Transverse colon (tissue), 4 donors: ENCODE measurements at regions not wholly inside any gene's neighbourhood (a gene's known extent, or its start where the extent isn't known, plus 50 kb on each side); places are given as distances from the start of the nearest gene placed in this dataset.

Experiments used
- DNase-seq: peaks from one replicate; pipeline ENCODE4 v3.0.0-alpha.2; 2019
- H3K27ac ChIP-seq, 4 donors: fragments of 200-600 bp; sonication (generic); 2 replicates each; pipeline ENCODE4 v1.5.1; 2016 to 2018; ENCODE audit warnings: inconsistent platforms in 4 of 4
- H3K27me3 ChIP-seq: fragments of 200-600 bp; sonication (generic); 2 replicates; pipeline ENCODE4 v1.5.1; 2017; ENCODE audit warnings: inconsistent platforms
- H3K36me3 ChIP-seq, 4 donors: fragments of 200-600 bp; sonication (generic); 2 replicates each; pipeline ENCODE4 v1.5.1; 2017 to 2019; ENCODE audit warnings: inconsistent platforms in 4 of 4
- H3K4me1 ChIP-seq, 4 donors: fragments of 200-600 bp; sonication (generic); 2 replicates each; pipeline ENCODE4 v1.5.1; 2017 to 2020; ENCODE audit warnings: inconsistent platforms in 4 of 4
- H3K4me3 ChIP-seq, 4 donors: fragments of 200-600 bp; sonication (generic); 1 replicate in 1 of 4; 2 replicates in 3 of 4; pipeline versions ENCODE4 v1.5.1 to v1.6.1; 2017 to 2019; ENCODE audit warnings: inconsistent platforms in 4 of 4
- H3K9me3 ChIP-seq, 2 donors: fragments of 200-600 bp; sonication (generic); 2 replicates each; pipeline ENCODE4 v1.5.1; 2017 to 2019; ENCODE audit warnings: inconsistent platforms in 2 of 2
- EP300 ChIP-seq: sonication (generic); formaldehyde crosslinking; IDR thresholded peaks from one replicate; pipeline ENCODE4 v1.6.1; 2017; ENCODE audit warnings: antibody characterized with exemption, low read depth
- POLR2A ChIP-seq: fragments of 450-650 bp; IDR thresholded peaks from one replicate; pipeline ENCODE4 v1.6.1; 2016; ENCODE audit warnings: antibody characterized with exemption, mild to moderate bottlenecking, moderate library complexity
- POLR2AphosphoS5 ChIP-seq, 3 donors: sonication (generic); formaldehyde crosslinking; IDR thresholded peaks; one replicate each; pipeline ENCODE4 v1.6.1; 2016; ENCODE audit warnings: antibody characterized with exemption in 3 of 3
- WGBS, 2 donors: methylation state at CpG; one replicate each; pipeline ENCODE4 v1.1.5; 2018; ENCODE audit warnings: low coverage in 1 of 2; 5-methylcytosine and 5-hydroxymethylcytosine counted together
- in situ Hi-C, 4 donors: fragments of 200-750 bp; cut with MboI; loops; one replicate each; pipeline versions ENCODE4 v1.15.0 to v1.15.1; 2017; ENCODE audit warnings: low sequenced_read_pairs in 3 of 4, low pct_ligation_motif_present in 1 of 4, low pct_unique_long_range_greater_than_20kb in 1 of 4
- intact Hi-C: fragments of 100-400 bp; cut with DNase I; formaldehyde crosslinking; loops from one replicate; pipeline ENCODE4 v1.15.1; 2023; ENCODE audit warnings: low total_unique reads
- TF ChIP-seq, protein P1 (sequence below), 5 experiments: fragments of 200-600 bp in 3 of 5; fragments of 450-650 bp in 2 of 5; sonication (generic) in 3 of 5; IDR thresholded peaks; 1 replicate in 2 of 5; 2 replicates in 3 of 5; pipeline ENCODE4 v1.5.1; 2016 to 2017; ENCODE audit warnings: antibody characterized with exemption in 5 of 5, inconsistent platforms in 3 of 5, mild to moderate bottlenecking in 2 of 5, moderate library complexity in 1 of 5

DNA sequence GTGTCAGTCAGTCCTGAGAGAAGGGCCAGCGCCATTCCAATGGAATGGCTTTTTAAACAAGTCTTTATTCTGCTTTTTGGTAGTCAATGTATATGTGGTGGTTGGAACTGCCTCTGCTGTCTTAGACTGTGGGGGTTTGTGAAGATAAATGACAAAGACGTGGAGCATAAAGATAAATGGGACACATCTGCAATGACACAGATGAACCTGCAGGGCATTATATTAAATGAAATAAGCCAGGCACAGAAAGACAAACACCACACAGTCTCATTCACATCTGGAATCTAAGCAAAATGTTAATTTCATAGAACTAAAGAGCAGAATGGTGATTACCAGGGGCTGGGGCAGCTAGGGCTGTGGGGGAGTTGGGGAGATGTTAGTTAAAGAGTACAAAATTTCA, 912.8 kb upstream of the MAN1A1 start:
- H3K27ac ChIP-seq: no peak overlapping the region
- H3K27me3 ChIP-seq: no peaks in the 10 kb centered on the region
- H3K4me1 ChIP-seq: no peaks in the 10 kb centered on the region
- intact Hi-C loops: no loop called here
- H3K9me3 ChIP-seq: no peaks in the 10 kb centered on the region
- 56 to 87% methylated on average over 2 of the region's 2 CpGs for WGBS, 2 donors
- no peaks in the 10 kb centered on the region for H3K36me3 ChIP-seq
- in situ Hi-C loops: no loop called here
- DNase-seq: no peak
- no peak for TF ChIP-seq EP300
- TF ChIP-seq POLR2AphosphoS5 (IDR thresholded peaks at IDR 0.05): no peak
- TF ChIP-seq, protein P1, sequence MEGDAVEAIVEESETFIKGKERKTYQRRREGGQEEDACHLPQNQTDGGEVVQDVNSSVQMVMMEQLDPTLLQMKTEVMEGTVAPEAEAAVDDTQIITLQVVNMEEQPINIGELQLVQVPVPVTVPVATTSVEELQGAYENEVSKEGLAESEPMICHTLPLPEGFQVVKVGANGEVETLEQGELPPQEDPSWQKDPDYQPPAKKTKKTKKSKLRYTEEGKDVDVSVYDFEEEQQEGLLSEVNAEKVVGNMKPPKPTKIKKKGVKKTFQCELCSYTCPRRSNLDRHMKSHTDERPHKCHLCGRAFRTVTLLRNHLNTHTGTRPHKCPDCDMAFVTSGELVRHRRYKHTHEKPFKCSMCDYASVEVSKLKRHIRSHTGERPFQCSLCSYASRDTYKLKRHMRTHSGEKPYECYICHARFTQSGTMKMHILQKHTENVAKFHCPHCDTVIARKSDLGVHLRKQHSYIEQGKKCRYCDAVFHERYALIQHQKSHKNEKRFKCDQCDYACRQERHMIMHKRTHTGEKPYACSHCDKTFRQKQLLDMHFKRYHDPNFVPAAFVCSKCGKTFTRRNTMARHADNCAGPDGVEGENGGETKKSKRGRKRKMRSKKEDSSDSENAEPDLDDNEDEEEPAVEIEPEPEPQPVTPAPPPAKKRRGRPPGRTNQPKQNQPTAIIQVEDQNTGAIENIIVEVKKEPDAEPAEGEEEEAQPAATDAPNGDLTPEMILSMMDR (IDR thresholded peaks at IDR 0.05): no peak
- no peak for TF ChIP-seq POLR2A
- H3K4me3 ChIP-seq: no peak overlapping the region

GRCh38 chr6:120260636-120261035, 911.1 kb upstream of the MAN1A1 start:
- TF ChIP-seq POLR2A (no peak), EP300 (no peak), POLR2AphosphoS5 (IDR thresholded peaks at IDR 0.05) (no peak)
- TF ChIP-seq, protein P1 (IDR thresholded peaks at IDR 0.05): no peak
- intact Hi-C loops (no loop called here), in situ Hi-C loops (no loop called here)
- WGBS, 2 donors: 39% methylated on average over 2 of the region's 2 CpGs
- Histone ChIP-seq H3K9me3 (no peaks in the 10 kb centered on the region), H3K4me1 (no peaks in the 10 kb centered on the region), H3K27me3 (no peaks in the 10 kb centered on the region), H3K36me3 (no peaks in the 10 kb centered on the region), H3K4me3 (no peak overlapping the region), H3K27ac (no peak overlapping the region)
- no peak for DNase-seq

DNA sequence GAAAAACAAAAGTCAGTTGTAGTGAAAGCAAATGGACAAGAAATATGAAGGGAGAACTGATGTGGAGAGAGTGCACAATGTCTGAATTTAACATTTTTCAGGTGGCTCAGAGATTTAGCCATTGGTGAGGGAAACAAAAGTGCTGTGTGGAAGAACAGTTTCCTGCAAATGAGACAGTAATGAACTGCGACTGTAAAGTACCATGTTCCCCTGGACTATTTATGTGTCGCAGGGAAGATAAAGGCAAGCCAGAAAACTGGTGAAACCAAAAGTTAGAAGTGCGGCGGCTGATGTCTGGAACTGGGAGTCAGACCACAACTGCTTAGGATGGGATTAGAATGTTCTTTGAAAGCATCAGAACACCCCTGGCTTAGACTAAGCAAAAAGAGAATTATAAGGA, 905.1 kb upstream of the MAN1A1 start:
- 94% methylated on average over 4 of the region's 4 CpGs for WGBS, 2 donors
- Histone ChIP-seq H3K27ac (no peak overlapping the region), H3K4me1 (no peaks in the 10 kb centered on the region), H3K4me3 (no peak overlapping the region), H3K9me3 (no peaks in the 10 kb centered on the region), H3K27me3 (no peaks in the 10 kb centered on the region), H3K36me3 (no peaks in the 10 kb centered on the region)
- no peak for DNase-seq
- in situ Hi-C loops: no loop called here
- intact Hi-C loops: no loop called here
- TF ChIP-seq, protein P1 (IDR thresholded peaks at IDR 0.05): no peak
- TF ChIP-seq POLR2A (no peak), POLR2AphosphoS5 (IDR thresholded peaks at IDR 0.05) (no peak), EP300 (no peak)

DNA sequence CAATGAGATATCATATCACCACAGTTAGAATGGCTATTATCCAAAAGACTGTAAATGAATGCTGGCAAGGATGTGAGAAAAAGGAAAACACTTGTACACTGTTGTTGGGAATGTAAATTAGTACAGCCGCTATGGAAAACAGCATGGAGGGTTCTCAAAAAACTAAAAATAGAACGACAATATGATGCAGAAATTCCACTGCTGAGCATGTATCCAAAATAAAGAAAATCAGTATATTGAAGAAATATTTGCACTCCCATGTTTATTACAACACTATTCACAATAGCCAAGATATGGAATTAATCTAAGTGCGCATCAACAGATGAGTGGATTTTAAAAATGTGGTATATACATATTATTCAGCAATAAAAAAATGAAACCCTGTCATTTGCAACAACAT, 898.9 kb upstream of the MAN1A1 start:
- H3K4me1 ChIP-seq: no peaks in the 10 kb centered on the region
- no peak for TF ChIP-seq POLR2A
- no peak for TF ChIP-seq POLR2AphosphoS5 (IDR thresholded peaks at IDR 0.05)
- no peak for TF ChIP-seq EP300
- TF ChIP-seq, protein P1 (IDR thresholded peaks at IDR 0.05): no peak
- in situ Hi-C loops (no loop called here), intact Hi-C loops (no loop called here)
- no peak overlapping the region for H3K4me3 ChIP-seq
- H3K36me3 ChIP-seq: no peaks in the 10 kb centered on the region
- H3K9me3 ChIP-seq: no peaks in the 10 kb centered on the region
- no peaks in the 10 kb centered on the region for H3K27me3 ChIP-seq
- WGBS, 2 donors: 77 to 84% methylated on average over 3 of the region's 3 CpGs
- no peak for DNase-seq
- no peak overlapping the region for H3K27ac ChIP-seq
